Central memory CD4-positive, alpha-beta T cell (primary cell): ENCODE measurements at regions not wholly inside any gene's neighbourhood (a gene's known extent, or its start where the extent isn't known, plus 50 kb on each side); places are given as distances from the start of the nearest gene placed in this dataset.
"Not testable (repeated sequence)": the region's sequence is repeated elsewhere in the genome, so short reads cannot be mapped to it uniquely, and the experiment has no call there.

Experiments used
- DNase-seq: peaks from one replicate; pipeline ENCODE4 v3.0.0; 2022

DNA sequence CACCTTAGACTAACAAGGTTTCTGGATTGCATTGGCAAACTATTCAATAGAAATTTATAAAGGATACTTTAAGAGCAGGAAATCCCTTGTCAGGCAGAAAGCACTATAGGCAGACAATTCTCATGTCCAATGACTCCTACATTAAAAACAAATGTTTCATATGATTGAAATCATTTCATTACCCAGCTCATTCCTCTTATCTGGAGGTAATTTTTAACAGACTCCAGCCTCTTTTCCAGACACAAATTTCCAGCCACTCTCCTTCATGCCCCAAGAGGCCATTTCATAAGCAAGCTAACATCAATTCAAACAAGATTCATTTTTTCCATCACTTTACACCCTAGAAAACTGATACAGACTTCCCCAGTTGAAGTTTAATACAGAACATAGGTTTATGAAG, 495.1 kb upstream of the FRG1 start:
- no peak for DNase-seq

DNA sequence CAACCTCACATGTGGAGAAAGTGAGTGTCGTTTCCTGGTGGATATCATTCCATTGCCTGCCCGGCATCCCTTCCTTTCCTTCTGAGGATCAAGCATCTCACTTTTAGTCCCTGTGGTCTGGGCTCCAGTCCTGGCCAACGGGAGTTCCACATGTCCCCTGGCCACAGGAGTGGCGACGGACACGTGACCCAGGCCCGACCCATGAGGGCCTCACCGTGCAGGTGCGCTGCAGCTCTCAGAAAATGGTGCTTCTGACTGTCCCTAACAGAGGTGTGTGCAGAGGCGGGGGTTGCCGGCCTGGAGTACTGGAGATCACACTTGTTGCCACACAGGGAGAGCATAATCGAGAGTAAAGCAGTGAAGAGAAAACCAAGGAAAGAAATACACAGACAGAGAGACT, 476.9 kb upstream of the FRG1 start:
- no peak for DNase-seq

DNA sequence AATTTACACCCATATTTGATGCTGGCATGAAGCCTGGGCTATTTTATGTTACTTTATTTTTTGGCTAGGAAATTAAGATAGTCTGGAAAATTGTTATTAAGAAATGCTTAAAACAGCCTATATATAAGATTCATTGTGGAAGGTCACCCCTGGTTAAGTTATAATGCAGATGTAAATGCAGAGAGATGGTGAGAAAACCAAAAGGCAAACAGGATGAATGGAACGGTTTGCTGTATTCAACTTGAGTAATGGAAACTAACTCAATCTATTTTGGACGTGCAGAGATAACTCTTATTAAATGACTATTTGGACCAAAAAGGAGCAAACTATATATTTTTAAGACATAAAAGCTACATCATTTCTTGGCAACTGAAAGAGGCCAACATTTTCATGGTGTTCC, 446.3 kb upstream of the FRG1 start:
- DNase-seq, result no peak

DNA sequence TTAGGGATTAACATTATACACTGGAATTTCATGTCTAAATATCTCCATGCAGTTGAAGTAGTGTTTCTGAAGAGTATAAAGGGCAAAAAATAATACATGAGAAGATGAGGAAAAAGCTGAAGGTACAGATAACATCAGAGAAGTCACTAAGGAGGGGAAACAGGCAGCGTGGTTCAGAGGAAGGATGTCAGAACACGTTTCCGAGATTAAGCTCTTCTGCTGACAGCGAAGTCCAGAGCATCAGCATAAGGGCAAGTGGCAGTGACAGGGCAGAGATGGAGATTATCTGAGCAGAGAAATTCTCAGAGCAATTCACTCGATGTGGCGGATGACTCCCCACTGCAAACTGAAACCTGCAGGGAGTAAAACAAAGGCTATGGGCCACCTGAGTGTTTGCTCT, 443.2 kb upstream of the FRG1 start:
- no peak for DNase-seq

- no peak for DNase-seq
These were observed 442.7 kb upstream of the FRG1 start for GRCh38 chr4:189497996-189498395.

DNA sequence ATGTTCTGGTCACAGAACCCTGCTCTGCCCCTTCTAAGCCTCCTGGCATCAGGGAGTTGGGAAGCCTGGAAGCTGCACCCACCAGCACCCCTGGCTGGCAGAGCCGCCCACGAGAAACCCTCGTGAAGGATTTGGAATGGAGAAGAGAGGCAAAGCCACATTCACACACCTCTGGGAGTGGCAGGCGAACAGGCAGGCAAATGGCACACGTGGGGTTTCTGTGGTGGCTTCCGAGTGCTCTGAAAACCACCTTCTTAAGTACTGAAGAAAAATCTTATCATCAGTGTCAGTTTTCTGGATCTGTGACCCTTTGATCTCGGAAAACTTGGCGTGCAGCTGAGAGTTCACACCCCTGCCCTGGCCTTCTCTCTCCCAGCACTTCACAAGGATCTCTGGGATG, 442.2 kb upstream of the FRG1 start:
- DNase-seq, result no peak

DNA sequence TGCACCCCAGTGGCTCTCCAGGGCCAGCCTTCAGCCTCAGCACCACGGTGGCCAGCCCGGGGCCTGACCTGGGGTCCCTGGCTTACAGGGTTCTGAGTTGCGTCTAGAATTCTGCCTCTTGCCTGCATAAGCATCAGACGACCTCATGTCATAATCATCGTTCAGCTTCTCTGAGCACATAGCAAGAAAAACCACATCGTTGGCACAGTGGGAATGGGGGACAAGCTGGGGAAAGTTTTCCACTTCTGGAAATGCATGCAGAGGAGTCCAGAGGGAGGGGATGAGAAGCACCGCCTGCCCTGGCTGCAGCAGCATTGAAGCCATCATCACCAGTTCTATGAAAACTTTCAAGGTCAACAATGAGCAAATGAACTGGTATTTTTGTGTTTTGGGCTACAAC, 441.0 kb upstream of the FRG1 start:
- DNase-seq, result no peak

DNA sequence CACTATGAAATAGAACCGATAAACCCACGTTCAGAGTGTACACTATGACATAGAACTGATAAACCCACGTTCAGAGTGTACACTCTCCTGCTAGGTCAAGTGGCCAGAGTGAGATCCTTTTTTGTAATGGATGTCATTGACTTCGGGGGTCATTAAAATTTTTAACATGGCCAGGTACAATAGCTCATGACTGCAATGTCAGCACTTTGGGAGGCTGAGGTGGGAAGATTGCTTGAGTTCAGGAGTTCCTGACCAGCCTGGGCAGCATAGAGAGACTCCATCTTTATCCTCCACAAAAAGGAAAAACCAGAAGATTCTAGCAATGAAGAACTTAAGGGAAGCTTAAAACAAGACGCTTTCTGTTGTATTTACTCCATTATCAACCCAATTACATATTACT, 439.7 kb upstream of the FRG1 start:
- DNase-seq, result no peak

DNA sequence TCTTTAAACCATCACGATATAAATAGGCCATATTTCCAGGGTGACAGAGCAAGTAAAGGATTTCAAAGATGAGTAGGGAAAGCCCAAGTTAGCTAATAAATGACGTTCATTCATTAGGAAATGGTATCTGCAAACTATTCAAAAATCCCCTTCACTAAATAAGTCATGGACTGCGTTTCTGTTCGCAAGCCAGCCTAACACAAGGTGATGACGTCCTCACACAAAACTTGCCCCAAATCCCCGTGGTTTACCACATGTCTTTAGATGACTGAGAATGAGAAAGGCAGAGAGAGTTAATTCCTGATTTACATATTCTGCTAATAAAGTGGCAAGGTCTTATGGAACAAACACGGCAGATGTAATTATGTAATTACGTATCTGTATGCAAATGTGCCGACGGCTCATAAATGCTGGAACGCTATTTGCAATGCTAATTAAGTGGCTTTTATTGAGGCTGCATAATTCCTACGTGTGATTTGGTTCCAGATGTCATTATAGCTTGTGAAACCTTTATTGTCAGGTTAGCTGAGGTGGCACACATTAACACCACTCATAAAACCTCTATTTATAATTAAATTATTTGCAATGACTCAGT, 437.7 kb upstream of the FRG1 start:
- no peak for DNase-seq

DNA sequence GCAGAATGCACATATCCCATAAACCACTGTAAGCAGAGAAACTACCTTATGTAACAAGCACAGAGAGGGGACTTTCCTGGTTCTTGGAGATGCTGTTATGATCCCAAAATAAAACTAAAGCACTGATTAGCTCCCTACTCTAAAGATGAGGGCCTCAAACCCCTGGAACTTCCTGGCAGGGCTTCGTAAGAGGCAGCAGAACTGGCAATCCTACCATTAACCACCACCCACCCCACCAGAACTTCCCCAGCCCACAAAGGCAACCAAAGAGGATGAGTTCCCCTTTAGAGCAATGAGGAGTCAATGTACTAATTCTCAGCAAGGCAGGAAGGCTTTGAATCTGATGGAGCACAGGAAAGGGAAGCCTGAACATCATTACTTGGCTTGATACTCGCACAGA, 436.5 kb upstream of the FRG1 start:
- no peak for DNase-seq

- no peak for DNase-seq
These were observed 435.3 kb upstream of the FRG1 start for GRCh38 chr4:189505380-189505779.

DNA sequence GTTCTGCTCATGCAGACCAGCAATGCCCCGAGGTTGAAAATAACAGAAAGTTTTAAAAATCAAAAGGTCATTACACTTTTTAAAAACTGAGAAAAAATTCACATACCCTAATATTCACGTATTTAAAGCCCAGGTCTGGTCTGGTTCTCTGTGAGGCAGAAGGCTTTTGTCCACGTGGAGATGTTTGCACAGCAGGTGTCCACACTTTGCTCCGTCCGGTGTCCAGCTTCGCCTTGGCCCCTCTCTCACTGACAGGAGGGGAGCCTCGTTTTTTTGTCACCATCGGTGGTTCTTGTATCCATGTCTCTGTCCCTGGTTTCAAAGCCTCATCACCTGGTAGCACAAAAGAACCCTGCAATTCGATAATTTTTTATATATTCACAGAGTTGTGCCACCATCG, 434.6 kb upstream of the FRG1 start:
- DNase-seq, result no peak

- DNase-seq, result no peak
These were observed 433.6 kb upstream of the FRG1 start for GRCh38 chr4:189507060-189507459.

DNA sequence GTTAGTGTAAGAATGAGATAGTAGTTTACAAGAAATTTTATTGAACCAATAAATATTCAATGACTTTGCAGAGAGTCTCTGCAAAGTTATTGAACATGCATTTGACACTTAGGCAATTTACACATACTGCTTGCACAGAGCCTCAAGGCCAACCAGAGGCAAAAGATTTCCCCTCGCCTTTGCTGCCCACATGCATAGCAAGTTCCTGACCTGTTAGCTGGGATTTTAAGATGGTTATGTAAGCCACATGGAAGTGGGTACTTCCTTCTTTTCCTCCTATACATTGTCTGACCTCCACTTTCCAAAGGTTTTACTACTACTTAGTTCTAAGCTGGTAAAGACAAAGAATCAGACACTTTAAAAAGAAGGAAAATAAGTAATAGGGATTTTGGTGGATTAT, 430.1 kb upstream of the FRG1 start:
- DNase-seq, result no peak

DNA sequence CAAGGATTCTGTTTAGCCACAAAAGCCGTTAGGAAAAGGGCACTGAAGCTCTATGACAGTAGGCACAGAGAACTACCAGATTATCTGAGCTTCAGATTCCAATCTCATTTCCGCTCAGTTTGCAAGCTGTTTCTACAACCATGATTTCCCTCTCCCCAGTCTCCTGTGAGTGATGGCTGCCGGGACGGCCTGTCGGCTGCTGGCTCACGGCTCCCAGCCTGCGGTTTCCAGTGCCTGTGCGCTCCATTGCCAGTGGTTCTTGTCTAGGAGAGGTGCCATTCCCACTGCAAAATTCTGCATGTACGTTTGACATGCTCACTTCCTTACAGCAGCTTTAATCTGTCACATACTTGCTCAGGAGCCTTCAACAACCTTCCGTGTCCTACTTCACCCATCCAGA, 429.1 kb upstream of the FRG1 start:
- no peak for DNase-seq

GRCh38 chr4:189513421-189513820, 427.3 kb upstream of the FRG1 start:
- no peak for DNase-seq

DNA sequence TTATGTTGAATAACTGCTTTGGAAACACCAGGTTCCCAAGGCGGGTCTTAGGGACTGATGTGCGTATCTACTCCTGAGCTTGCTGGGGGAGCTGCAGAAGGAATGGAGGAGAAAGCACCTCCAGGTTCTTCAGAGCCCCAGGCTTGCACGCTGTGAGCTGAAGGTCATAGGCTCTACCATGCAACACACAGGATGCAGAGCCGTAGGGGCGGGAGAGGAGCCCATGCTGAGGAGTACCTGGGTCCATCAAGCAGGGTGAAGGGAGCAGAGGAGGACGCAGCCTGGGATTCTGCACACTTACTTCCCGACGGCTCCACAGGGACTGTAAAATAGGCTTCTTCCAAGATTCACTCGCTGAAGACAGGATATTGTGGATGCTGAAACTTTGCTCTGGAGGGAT, 426.5 kb upstream of the FRG1 start:
- DNase-seq, result no peak

DNA sequence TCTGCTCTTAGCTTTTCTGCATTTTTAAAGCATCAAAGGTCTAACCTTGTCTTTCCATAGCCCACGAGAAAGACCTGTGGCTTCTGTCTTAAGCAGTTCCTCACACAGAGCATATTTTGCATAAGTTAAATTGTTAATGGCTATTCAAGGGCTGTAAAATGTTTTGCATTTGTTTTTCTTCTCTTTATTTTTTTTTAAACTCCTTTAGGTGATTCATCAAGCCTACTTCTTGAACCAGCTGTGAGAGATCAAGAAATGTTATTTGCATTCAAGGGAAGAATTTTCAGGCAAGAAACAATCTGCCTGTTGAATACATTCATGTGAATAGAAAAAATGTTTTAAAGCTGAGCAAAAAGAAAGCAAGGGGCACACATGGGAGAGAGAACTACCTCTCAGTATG, 423.8 kb upstream of the FRG1 start:
- DNase-seq, result no peak

GRCh38 chr4:189519186-189519585, 421.5 kb upstream of the FRG1 start:
- DNase-seq, result no peak

- no peak for DNase-seq
These were observed 415.4 kb upstream of the FRG1 start for GRCh38 chr4:189525304-189525703.

GRCh38 chr4:189530848-189531247, 409.8 kb upstream of the FRG1 start:
- DNase-seq, result no peak

DNA sequence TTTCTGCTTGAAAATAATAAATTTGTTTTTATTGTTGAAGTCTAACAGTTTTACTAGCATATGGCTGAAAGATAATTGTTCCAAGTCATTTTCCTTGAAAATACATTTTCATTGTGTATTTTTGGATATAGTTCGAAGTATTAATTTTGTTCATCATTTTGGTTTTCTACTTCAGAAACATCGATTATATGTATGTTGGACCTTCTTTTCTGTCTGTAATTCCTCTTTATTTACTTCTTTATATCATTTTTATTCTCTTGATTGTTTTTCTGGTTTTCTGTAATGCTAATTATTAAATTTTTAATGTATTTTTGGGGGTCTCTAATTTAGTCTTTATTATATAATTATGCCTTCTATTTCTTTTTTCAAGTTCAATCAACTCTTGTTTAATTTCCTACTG, 407.1 kb upstream of the FRG1 start:
- DNase-seq, result no peak

DNA sequence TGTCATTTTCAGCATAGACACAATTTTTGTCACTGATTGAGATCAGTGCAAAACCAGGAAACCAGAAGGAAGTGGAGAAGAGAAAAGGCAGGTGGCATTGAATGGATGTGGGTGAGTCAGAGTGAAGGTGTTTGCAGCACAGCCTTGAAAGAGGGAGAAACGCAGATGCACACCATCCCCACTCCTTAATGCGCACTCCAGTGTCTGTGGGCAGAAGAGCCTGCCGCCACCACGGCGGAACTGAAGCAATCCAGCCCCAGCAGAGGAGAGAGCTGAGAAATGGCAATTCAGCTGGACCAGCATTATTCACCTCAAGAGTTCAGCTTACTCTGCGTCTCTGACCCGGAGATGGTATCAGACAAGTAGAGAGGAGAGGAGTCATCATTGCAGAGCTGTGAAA, 393.1 kb upstream of the FRG1 start:
- no peak for DNase-seq

GRCh38 chr4:189548484-189549125, 392.1 kb upstream of the FRG1 start:
- DNase-seq, result no peak

- DNase-seq, result not testable (repeated sequence)
These were observed 388.6 kb upstream of the FRG1 start for GRCh38 chr4:189551931-189552670.
